ENCODE measurements at regions not wholly inside any gene's neighbourhood (a gene's known extent, or its start where the extent isn't known, plus 50 kb on each side); places are given as distances from the start of the nearest gene placed in this dataset.

- TF ChIP-seq, protein P1, sequence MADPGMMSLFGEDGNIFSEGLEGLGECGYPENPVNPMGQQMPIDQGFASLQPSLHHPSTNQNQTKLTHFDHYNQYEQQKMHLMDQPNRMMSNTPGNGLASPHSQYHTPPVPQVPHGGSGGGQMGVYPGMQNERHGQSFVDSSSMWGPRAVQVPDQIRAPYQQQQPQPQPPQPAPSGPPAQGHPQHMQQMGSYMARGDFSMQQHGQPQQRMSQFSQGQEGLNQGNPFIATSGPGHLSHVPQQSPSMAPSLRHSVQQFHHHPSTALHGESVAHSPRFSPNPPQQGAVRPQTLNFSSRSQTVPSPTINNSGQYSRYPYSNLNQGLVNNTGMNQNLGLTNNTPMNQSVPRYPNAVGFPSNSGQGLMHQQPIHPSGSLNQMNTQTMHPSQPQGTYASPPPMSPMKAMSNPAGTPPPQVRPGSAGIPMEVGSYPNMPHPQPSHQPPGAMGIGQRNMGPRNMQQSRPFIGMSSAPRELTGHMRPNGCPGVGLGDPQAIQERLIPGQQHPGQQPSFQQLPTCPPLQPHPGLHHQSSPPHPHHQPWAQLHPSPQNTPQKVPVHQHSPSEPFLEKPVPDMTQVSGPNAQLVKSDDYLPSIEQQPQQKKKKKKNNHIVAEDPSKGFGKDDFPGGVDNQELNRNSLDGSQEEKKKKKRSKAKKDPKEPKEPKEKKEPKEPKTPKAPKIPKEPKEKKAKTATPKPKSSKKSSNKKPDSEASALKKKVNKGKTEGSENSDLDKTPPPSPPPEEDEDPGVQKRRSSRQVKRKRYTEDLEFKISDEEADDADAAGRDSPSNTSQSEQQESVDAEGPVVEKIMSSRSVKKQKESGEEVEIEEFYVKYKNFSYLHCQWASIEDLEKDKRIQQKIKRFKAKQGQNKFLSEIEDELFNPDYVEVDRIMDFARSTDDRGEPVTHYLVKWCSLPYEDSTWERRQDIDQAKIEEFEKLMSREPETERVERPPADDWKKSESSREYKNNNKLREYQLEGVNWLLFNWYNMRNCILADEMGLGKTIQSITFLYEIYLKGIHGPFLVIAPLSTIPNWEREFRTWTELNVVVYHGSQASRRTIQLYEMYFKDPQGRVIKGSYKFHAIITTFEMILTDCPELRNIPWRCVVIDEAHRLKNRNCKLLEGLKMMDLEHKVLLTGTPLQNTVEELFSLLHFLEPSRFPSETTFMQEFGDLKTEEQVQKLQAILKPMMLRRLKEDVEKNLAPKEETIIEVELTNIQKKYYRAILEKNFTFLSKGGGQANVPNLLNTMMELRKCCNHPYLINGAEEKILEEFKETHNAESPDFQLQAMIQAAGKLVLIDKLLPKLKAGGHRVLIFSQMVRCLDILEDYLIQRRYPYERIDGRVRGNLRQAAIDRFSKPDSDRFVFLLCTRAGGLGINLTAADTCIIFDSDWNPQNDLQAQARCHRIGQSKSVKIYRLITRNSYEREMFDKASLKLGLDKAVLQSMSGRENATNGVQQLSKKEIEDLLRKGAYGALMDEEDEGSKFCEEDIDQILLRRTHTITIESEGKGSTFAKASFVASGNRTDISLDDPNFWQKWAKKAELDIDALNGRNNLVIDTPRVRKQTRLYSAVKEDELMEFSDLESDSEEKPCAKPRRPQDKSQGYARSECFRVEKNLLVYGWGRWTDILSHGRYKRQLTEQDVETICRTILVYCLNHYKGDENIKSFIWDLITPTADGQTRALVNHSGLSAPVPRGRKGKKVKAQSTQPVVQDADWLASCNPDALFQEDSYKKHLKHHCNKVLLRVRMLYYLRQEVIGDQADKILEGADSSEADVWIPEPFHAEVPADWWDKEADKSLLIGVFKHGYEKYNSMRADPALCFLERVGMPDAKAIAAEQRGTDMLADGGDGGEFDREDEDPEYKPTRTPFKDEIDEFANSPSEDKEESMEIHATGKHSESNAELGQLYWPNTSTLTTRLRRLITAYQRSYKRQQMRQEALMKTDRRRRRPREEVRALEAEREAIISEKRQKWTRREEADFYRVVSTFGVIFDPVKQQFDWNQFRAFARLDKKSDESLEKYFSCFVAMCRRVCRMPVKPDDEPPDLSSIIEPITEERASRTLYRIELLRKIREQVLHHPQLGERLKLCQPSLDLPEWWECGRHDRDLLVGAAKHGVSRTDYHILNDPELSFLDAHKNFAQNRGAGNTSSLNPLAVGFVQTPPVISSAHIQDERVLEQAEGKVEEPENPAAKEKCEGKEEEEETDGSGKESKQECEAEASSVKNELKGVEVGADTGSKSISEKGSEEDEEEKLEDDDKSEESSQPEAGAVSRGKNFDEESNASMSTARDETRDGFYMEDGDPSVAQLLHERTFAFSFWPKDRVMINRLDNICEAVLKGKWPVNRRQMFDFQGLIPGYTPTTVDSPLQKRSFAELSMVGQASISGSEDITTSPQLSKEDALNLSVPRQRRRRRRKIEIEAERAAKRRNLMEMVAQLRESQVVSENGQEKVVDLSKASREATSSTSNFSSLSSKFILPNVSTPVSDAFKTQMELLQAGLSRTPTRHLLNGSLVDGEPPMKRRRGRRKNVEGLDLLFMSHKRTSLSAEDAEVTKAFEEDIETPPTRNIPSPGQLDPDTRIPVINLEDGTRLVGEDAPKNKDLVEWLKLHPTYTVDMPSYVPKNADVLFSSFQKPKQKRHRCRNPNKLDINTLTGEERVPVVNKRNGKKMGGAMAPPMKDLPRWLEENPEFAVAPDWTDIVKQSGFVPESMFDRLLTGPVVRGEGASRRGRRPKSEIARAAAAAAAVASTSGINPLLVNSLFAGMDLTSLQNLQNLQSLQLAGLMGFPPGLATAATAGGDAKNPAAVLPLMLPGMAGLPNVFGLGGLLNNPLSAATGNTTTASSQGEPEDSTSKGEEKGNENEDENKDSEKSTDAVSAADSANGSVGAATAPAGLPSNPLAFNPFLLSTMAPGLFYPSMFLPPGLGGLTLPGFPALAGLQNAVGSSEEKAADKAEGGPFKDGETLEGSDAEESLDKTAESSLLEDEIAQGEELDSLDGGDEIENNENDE (IDR thresholded peaks at IDR 0.05; ENCODE audit: insufficient replicate concordance, low read length), result no peak
- no peak for TF ChIP-seq BCL11A (IDR thresholded peaks at IDR 0.05; ENCODE audit: low read depth in 2 of 2, low read length in 2 of 2)
- TF ChIP-seq RBBP5 (IDR thresholded peaks at IDR 0.05; ENCODE audit: borderline replicate concordance, low read depth, low read length), result no peak
- TF ChIP-seq SUZ12 (IDR thresholded peaks at IDR 0.05; ENCODE audit: low read length), result no peak
- TF ChIP-seq CBX5 (IDR thresholded peaks at IDR 0.05; ENCODE audit: low read depth, low read length), result no peak
- no peak for TF ChIP-seq PHF8 (conservative IDR thresholded peaks at IDR 0.05; ENCODE audit: low read depth, low read length)
- no peak for TF ChIP-seq TCF12 (IDR thresholded peaks at IDR 0.05; ENCODE audit: low read depth, low read length)
- TF ChIP-seq TBP (IDR thresholded peaks at IDR 0.05; ENCODE audit: low read depth, low read length), result no peak
- TF ChIP-seq HDAC6 (IDR thresholded peaks at IDR 0.05; ENCODE audit: low read depth, low read length), result no peak
- TF ChIP-seq NRF1 (IDR thresholded peaks at IDR 0.05; ENCODE audit: low read depth, low read length), result no peak
These were observed 1340.9 kb downstream of the XPNPEP1 start (continued) for GRCh38 chr10:108582387-108582786.
